NB4 (cell line): ENCODE measurements at regions not wholly inside any gene's neighbourhood (a gene's known extent, or its start where the extent isn't known, plus 50 kb on each side); places are given as distances from the start of the nearest gene placed in this dataset.

ENCODE experiments used
- DNase-seq: peaks from one replicate; pipeline ENCODE4 v3.0.0; 2010; ENCODE audit warnings: low read depth
- H3K4me3 ChIP-seq: one replicate; pipeline ENCODE4 v1.5.1; 2011; ENCODE audit warnings: mild to moderate bottlenecking, low read depth, low read length, moderate library complexity
- MYC ChIP-seq: IDR thresholded peaks from 2 replicates; pipeline ENCODE4 v1.6.1; 2011; ENCODE audit warnings: low read depth, low read length
- POLR2A ChIP-seq: IDR thresholded peaks from 2 replicates; pipeline ENCODE4 v1.6.1; 2011; ENCODE audit warnings: mild to moderate bottlenecking; ENCODE audit not compliant: insufficient read length; ENCODE audit errors: extremely low read depth
- TF ChIP-seq, protein P1 (sequence below): IDR thresholded peaks from one replicate; pipeline ENCODE4 v1.5.1; 2012; ENCODE audit warnings: low read depth, low read length
- TF ChIP-seq, protein P2 (sequence below): IDR thresholded peaks from 2 replicates; pipeline ENCODE4 v1.6.1; 2011; ENCODE audit warnings: low read depth, low read length

DNA sequence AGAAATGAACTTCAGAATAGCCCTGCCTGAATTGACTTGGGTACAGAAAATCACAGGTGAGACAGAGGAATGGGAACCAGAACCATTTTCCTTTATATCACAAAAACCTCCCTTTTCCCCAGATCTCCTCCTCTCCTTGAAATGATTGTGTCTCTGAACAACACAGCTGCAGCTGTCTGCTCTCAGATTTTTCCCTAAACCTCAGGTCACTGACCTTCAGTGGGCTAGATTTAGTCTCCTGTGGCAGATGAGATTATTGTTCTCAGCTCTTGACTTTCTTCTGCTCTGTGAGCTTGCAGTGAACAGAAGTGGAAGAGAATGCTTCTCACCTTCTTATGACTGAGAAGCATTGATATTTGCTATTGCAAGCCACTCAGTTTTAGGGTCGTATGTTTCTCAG lies 92.3 kb upstream of the FAM20A start:
- H3K4me3 ChIP-seq, result no peak overlapping the region
- no peak for DNase-seq
- no peak for TF ChIP-seq POLR2A
- TF ChIP-seq MYC, result no peak
- TF ChIP-seq, protein P1, sequence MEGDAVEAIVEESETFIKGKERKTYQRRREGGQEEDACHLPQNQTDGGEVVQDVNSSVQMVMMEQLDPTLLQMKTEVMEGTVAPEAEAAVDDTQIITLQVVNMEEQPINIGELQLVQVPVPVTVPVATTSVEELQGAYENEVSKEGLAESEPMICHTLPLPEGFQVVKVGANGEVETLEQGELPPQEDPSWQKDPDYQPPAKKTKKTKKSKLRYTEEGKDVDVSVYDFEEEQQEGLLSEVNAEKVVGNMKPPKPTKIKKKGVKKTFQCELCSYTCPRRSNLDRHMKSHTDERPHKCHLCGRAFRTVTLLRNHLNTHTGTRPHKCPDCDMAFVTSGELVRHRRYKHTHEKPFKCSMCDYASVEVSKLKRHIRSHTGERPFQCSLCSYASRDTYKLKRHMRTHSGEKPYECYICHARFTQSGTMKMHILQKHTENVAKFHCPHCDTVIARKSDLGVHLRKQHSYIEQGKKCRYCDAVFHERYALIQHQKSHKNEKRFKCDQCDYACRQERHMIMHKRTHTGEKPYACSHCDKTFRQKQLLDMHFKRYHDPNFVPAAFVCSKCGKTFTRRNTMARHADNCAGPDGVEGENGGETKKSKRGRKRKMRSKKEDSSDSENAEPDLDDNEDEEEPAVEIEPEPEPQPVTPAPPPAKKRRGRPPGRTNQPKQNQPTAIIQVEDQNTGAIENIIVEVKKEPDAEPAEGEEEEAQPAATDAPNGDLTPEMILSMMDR, result no peak
- TF ChIP-seq, protein P2, sequence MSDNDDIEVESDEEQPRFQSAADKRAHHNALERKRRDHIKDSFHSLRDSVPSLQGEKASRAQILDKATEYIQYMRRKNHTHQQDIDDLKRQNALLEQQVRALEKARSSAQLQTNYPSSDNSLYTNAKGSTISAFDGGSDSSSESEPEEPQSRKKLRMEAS, result no peak

DNA sequence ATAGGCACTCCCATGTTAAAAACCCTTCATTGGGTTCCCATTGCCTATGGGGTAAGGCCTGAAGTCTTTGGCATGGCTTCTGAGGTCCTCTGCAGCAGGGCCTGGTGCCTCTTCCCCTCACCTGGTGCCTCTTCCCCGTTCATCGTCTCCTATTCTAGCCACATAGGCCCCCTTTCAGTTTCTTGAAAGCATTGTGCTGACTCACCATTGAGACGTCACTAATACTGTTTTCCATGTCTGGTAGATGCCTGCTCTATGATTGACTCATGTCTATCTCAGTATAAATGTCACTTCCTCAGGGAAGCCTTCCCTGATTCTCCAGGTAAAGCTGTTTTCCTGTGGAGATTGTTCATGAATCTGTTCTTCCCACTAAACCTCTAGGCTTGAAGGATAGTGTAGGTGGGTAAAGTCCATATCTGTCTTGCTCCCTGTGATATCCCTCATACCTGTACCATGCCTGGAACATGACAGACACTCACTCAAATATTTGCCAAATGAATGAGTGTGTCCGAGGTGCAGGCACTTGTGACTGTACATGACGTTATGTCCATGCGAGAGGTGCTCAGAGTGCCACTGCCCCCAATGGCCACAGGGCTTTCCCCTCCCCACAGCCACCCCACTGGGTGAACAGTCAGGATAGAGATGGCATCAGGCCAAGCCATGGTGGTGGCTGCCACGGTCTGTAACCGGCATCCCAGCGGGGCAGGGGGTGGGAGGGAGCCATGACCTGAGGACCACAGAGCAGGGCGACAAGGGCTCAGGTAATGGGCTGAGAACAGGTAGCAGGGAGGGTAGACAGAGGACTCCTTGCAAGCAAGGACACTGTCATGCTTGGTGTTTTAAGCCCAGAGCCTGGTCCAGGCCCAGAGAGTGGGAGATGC lies 85.2 kb upstream of the FAM20A start:
- TF ChIP-seq, protein P1, result no peak
- TF ChIP-seq MYC (no peak), POLR2A (no peak)
- TF ChIP-seq, protein P2, result no peak
- no peak for DNase-seq
- H3K4me3 ChIP-seq, result no peak overlapping the region

DNA sequence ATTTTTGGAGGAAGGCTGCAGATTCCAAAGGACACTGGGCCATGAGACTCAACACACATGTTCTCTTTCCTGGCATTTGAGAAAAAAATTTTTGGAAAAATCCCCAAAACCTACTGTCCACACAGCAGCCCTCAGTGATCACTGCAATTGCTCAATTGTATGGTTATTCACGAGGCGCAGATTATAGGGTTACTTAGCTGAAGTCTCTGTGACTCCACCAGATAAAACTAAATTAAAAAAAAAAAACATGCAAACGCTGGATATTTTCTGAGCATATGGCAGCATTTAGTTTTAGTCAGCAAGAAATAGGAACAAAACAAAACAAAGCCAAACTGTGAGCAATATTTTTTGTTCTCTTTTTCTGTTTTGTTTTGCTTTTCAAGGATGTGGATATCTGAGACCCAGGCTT lies 83.8 kb upstream of the FAM20A start:
- no peak overlapping the region for H3K4me3 ChIP-seq

DNA sequence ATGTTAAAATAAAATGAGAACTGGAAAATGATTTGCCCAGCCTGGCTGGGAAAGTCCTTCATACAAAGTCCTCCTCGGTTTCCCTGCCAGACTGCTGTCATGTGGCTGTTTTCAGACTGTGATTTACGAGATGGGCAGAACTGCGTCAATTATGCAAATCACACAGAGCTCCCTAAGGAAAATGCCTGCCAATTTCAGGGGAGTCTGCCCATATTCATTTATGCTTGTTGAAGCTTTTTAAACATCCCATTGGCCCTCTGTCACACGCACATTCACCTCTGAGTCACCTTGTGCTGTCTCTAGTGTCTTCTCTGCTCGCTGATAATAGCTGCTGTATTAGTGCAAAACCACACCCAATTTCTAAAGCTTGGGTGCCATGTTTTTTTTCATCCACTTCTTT lies 81.7 kb upstream of the FAM20A start:
- no peak overlapping the region for H3K4me3 ChIP-seq
- DNase-seq, result no peak
- TF ChIP-seq, protein P2, result no peak
- TF ChIP-seq, protein P1, result no peak
- TF ChIP-seq POLR2A (no peak), MYC (no peak)

More for the DNA sequence above, 83.8 kb upstream of the FAM20A start:
- TF ChIP-seq, protein P2, result no peak
- DNase-seq, result no peak

DNA sequence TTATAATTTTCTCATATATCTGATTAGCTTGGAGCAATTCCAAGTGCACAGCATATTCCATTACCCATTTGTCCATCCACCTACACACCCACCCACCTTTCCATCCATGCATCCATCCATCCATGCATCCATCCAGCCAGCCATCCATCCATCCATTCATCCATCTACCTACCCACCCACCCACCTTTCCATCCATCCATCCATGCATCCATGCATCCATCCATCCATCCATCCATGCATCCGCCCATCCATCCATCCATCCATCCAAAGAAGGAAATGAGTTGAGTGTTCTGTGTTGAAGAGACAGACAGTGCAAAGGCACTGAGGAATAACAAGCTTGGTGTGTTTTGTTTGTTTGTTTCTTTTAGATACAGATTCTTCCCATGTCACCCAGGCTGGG lies 78.7 kb upstream of the FAM20A start:
- TF ChIP-seq, protein P1, result no peak
- no peak overlapping the region for H3K4me3 ChIP-seq
- DNase-seq, result no peak

DNA sequence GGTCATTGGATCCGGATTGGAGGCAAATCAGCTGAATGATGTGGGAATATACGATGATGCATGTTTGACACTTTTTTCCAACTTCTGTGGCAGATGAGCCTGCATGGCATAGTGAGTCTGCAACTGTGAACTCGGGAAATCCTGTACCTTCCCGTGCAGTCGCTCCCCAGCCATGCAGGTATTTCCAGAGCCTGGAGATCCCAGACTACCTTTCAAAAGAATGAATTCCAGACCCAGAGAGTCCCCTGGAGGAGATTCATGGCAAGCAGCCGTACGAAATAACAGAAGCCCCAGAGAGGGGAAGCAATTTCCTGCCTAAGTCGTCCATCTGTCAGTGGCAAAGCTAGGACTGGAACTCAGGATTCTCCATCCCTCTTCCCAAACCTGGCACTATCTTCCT lies 75.7 kb upstream of the FAM20A start:
- no peak for DNase-seq
- no peak overlapping the region for H3K4me3 ChIP-seq
- TF ChIP-seq, protein P1, result no peak
- TF ChIP-seq POLR2A (no peak), MYC (no peak)
- TF ChIP-seq, protein P2, result no peak
